GM12878 (cell line): ENCODE measurements at regions not wholly inside any gene's neighbourhood (a gene's known extent, or its start where the extent isn't known, plus 50 kb on each side); places are given as distances from the start of the nearest gene placed in this dataset.

Experiments used
- EP300 ChIP-seq, 2 experiments: fragments of 150-350 bp in 1 of 2; IDR thresholded peaks; 2 replicates each; pipeline ENCODE4 v1.6.1; 2011 to 2012; ENCODE audit warnings: low read depth in 2 of 2, low read length in 2 of 2, borderline replicate concordance in 1 of 2, improper control_type of control experiment in 1 of 2, inconsistent platforms in 1 of 2; ENCODE audit not compliant: control insufficient read depth in 1 of 2
- RB1 ChIP-seq: fragments of 450-650 bp; formaldehyde crosslinking; IDR thresholded peaks from 2 replicates; pipeline ENCODE4 v1.6.1; 2017; ENCODE audit warnings: mild to moderate bottlenecking, borderline replicate concordance

DNA sequence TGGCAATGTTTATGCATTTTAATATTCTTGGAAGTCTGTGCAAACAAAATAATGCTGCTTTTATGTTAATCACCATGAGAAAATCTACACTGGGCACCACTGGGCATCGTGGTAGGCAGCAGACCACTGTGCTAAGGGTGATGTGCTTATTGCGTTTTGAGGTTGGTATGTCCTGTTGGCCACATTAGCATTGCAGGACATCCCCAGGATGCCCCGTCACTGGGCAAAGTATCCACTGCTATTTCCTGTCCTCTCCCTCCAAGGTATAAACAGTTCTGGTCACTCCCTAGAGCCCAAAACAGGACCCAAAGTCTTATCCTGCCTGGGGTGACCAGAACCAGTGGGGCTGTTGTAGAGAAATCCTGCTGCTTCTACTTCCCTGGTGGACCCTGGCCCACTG is 284.2 kb upstream of the ROPN1 start:
- TF ChIP-seq RB1 (no peak), EP300 (IDR thresholded peaks at IDR 0.05; ENCODE audit: borderline replicate concordance in 1 of 2, control insufficient read depth in 1 of 2, low read depth in 2 of 2, low read length in 2 of 2) (no peak)
